Liver (tissue), 3 donors: ENCODE measurements at regions not wholly inside any gene's neighbourhood (a gene's known extent, or its start where the extent isn't known, plus 50 kb on each side); places are given as distances from the start of the nearest gene placed in this dataset.

ENCODE experiments used
- EGR1 ChIP-seq, 2 donors: IDR thresholded peaks; 2 replicates each; pipeline ENCODE4 v1.6.1; 2016 to 2018; ENCODE audit warnings: antibody characterized with exemption in 2 of 2, low read depth in 2 of 2
- MAX ChIP-seq: IDR thresholded peaks from 2 replicates; pipeline ENCODE4 v1.6.1; 2016; ENCODE audit warnings: antibody characterized with exemption
- RAD21 ChIP-seq, 2 donors: IDR thresholded peaks; 2 replicates each; pipeline ENCODE4 v1.6.1; 2016; ENCODE audit warnings: antibody characterized with exemption in 2 of 2, mild to moderate bottlenecking in 2 of 2
- TAF1 ChIP-seq: conservative IDR thresholded peaks from 2 replicates; pipeline ENCODE4 v1.6.1; 2016; ENCODE audit warnings: antibody characterized with exemption, mild to moderate bottlenecking
- YY1 ChIP-seq: IDR thresholded peaks from 2 replicates; pipeline ENCODE4 v1.6.1; 2016; ENCODE audit warnings: antibody characterized with exemption, mild to moderate bottlenecking
- TF ChIP-seq, protein P1 (sequence below): fragments of 150-350 bp; IDR thresholded peaks from 2 replicates; pipeline ENCODE4 v1.5.1; 2017; ENCODE audit warnings: improper control_type of control experiment, low read depth, low read length; ENCODE audit not compliant: missing input control
- TF ChIP-seq, protein P2 (sequence below): IDR thresholded peaks from 2 replicates; pipeline ENCODE4 v1.6.1; 2016; ENCODE audit warnings: antibody characterized with exemption
- donor health status: healthy.
- donor health status: healthy.

DNA sequence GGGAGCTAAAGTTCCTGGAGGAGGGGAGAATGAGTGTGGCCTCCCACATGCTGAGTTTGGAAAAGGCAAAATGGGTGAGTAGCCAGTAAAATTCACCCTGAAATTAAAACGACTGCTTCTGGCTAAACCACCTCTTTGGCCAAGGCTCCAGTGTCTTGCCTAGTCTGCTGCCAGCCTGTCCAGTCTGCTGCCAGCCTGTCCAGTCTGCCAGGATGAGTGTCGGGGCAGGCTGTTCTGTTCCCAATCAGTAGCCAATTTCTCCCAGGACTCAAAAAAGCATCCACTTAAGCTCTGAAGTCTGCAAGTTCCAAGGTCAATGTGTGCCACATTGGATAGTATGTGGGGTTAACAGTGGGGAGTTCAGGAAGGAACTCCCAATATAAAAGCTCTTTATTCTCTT, 134.6 kb upstream of the KLHL29 start:
- TF ChIP-seq, protein P1, sequence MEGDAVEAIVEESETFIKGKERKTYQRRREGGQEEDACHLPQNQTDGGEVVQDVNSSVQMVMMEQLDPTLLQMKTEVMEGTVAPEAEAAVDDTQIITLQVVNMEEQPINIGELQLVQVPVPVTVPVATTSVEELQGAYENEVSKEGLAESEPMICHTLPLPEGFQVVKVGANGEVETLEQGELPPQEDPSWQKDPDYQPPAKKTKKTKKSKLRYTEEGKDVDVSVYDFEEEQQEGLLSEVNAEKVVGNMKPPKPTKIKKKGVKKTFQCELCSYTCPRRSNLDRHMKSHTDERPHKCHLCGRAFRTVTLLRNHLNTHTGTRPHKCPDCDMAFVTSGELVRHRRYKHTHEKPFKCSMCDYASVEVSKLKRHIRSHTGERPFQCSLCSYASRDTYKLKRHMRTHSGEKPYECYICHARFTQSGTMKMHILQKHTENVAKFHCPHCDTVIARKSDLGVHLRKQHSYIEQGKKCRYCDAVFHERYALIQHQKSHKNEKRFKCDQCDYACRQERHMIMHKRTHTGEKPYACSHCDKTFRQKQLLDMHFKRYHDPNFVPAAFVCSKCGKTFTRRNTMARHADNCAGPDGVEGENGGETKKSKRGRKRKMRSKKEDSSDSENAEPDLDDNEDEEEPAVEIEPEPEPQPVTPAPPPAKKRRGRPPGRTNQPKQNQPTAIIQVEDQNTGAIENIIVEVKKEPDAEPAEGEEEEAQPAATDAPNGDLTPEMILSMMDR = no peak
- TF ChIP-seq, protein P2, sequence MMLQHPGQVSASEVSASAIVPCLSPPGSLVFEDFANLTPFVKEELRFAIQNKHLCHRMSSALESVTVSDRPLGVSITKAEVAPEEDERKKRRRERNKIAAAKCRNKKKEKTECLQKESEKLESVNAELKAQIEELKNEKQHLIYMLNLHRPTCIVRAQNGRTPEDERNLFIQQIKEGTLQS = no peak
- no peak for TF ChIP-seq RAD21 (IDR thresholded peaks at IDR 0.05)
- no peak for TF ChIP-seq TAF1
- TF ChIP-seq MAX = no peak
- TF ChIP-seq EGR1 (IDR thresholded peaks at IDR 0.05; ENCODE audit: low read depth in 2 of 2) = no peak
- TF ChIP-seq YY1 = no peak
